Stimulated activated memory B cell treated with anti-CD40 and anti-IgM and Interleukin-4, amounts not matched to agents 10 μg/mL and 1 μg/mL and 100 μg/mL, for 72 hours (primary cell): ENCODE measurements at regions not wholly inside any gene's neighbourhood (a gene's known extent, or its start where the extent isn't known, plus 50 kb on each side); places are given as distances from the start of the nearest gene placed in this dataset.
"Not testable (repeated sequence)": the region's sequence is repeated elsewhere in the genome, so short reads cannot be mapped to it uniquely, and the experiment has no call there.

Experiments used
- ATAC-seq: fragments of 150-1000 bp; cut with Tn5 transposase; 2 replicates; pipeline ENCODE4 v1.10.0; 2021
- H3K27ac Mint-ChIP-seq: one replicate; pipeline ENCODE4 v1.8.0; 2022; ENCODE audit warnings: mild to moderate bottlenecking, mixed read lengths
- H3K27me3 Mint-ChIP-seq: one replicate; pipeline ENCODE4 v1.8.0; 2022; ENCODE audit warnings: mixed read lengths
- H3K36me3 Mint-ChIP-seq: one replicate; pipeline ENCODE4 v1.8.0; 2022; ENCODE audit warnings: mixed read lengths
- H3K4me1 Mint-ChIP-seq: one replicate; pipeline ENCODE4 v1.8.0; 2022; ENCODE audit warnings: mixed read lengths
- H3K4me3 Mint-ChIP-seq: one replicate; pipeline ENCODE4 v1.8.0; 2022; ENCODE audit warnings: mild to moderate bottlenecking, moderate library complexity, mixed read lengths
- H3K9me3 Mint-ChIP-seq: one replicate; pipeline ENCODE4 v1.8.0; 2022; ENCODE audit warnings: mixed read lengths

DNA sequence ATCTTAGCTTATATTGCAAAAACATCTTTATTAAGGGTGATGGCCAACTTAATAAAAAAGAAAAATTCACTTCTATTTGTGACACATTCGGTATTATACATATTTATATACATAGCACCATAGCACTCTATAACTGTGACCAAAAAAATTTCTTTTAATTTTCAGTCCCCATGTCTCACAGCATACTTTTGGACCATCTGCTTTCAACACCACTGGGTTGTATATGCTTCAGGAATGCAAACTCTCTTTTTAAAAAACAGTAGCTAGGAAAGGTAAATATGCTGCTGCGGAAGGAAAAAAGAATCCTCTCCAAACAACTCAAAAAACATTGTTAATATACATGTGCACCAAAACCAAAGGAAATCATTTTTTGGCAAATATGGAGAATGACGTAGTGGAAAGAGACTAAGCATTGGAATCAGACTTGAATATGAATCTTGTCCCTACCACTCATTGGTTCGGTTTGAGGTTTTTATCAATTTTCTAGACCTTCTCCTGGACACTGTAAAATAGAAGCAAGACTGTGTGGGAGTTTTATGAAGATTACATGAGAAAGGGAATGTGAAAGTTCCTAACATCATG, 227.9 kb downstream of the BLID start:
- peaks cover 7% of the 10 kb centered on the region for H3K4me1 Mint-ChIP-seq
- no peaks in the 10 kb centered on the region for H3K36me3 Mint-ChIP-seq
- no peaks in the 10 kb centered on the region for H3K27me3 Mint-ChIP-seq
- H3K9me3 Mint-ChIP-seq: no peaks in the 10 kb centered on the region
- H3K4me3 Mint-ChIP-seq: no peak overlapping the region
- no peak overlapping the region for H3K27ac Mint-ChIP-seq
- no peak for ATAC-seq

DNA sequence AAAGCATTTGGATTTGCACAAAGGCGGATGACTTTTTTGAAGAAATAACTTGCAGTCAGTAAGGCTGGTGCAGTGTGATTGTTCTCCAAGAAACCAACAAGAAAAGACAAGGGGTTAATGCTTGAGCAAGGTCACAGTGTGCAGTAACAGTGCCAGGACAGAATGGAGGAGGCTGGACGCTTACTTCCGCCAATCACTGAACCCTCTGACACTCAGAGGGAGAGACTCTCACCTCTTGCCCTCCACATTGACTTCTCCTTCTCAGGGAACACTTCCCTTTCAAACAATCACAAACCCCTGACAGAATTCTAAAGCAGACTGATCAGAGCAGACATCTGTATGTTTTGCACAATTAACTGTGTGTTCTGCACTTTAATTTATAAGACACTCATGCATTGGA, 228.4 kb downstream of the BLID start:
- Mint-ChIP-seq H3K9me3 (no peaks in the 10 kb centered on the region), H3K4me1 (peaks cover 7% of the 10 kb centered on the region), H3K27ac (no peak overlapping the region), H3K27me3 (no peaks in the 10 kb centered on the region), H3K36me3 (no peaks in the 10 kb centered on the region), H3K4me3 (no peak overlapping the region)
- ATAC-seq: no peak

DNA sequence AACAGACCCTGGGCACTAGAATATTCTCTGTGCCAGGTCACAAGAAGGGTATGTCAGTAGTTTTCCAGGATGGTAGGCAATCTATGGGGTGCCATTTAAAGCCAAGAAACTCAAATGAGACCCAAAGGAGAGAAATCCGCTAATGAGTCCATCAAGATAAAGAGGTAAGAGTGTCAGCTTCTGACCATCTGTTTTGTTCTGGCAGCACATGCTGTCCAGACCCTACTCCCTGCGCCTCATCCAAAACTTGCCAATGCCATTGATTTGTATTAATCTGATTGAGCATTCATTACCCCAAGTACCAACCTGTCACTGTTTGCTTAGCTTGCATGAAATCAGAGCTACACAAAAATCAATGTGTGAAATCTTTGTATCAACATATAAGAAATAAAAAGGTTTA, 229.0 kb downstream of the BLID start:
- no peaks in the 10 kb centered on the region for H3K9me3 Mint-ChIP-seq
- H3K4me3 Mint-ChIP-seq: no peak overlapping the region
- ATAC-seq: no peak
- H3K27ac Mint-ChIP-seq: no peak overlapping the region
- no peaks in the 10 kb centered on the region for H3K36me3 Mint-ChIP-seq
- peaks cover 7% of the 10 kb centered on the region for H3K4me1 Mint-ChIP-seq
- H3K27me3 Mint-ChIP-seq: no peaks in the 10 kb centered on the region

DNA sequence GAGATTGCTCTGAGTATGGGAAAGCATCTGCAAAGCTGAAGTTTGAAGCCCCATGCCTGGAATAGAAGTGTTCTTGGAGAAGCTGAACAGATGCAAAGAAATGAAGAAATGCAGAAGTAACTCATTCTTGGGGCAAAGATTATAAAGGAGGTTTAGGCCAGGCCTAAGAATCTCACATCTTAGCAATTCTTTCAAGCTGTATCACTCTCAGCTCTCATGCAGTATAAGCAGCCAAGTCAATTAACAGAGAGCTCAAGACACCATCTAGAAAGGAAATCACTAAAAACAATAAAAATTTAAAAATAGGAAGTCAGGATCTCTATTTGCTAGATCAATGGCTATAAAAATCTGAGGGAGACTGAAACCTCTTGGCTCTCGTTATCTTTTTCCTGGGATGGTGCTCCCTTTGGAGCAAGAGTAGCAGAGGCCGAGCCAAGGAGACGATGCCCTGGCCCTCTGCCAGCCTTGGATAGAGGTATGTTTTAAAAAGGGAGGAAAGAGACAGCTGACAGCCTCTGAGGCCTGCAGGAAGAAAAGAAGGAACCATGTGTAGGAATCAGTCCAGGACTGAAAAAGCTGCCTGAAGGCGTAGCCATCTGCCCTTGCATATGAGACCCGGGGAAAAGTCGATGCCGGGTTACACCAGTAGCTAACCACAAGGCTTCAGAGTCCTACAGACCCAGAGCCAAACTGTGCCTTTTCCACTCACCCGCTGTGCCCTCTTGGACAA, 229.8 kb downstream of the BLID start:
- H3K4me1 Mint-ChIP-seq: peaks cover 2% of the 10 kb centered on the region
- H3K4me3 Mint-ChIP-seq: no peak overlapping the region
- ATAC-seq: no peak
- no peaks in the 10 kb centered on the region for H3K9me3 Mint-ChIP-seq
- H3K27me3 Mint-ChIP-seq: no peaks in the 10 kb centered on the region
- H3K36me3 Mint-ChIP-seq: no peaks in the 10 kb centered on the region
- no peak overlapping the region for H3K27ac Mint-ChIP-seq

DNA sequence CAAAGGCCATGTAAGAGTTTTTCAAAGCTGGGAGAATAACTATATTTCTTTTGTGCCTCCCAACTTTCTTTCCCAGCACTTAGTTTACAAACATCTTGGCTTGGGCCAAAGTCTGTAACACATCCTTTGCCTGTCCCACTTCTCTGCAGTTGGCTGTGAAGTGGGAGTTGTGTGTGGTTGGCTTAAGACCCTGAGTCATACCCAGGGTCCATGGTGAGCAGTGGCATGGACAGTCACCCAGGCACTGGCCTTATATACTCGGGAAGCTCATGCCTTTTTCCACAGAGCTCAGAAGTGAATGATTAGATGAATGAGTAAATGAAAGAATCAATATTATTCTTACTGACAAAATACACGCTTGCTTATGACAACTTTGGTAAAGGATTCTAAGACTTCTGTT, 231.4 kb downstream of the BLID start:
- Mint-ChIP-seq H3K4me3 (no peak overlapping the region), H3K27ac (no peak overlapping the region), H3K4me1 (no peaks in the 10 kb centered on the region), H3K36me3 (no peaks in the 10 kb centered on the region), H3K27me3 (no peaks in the 10 kb centered on the region), H3K9me3 (no peaks in the 10 kb centered on the region)
- no peak for ATAC-seq

DNA sequence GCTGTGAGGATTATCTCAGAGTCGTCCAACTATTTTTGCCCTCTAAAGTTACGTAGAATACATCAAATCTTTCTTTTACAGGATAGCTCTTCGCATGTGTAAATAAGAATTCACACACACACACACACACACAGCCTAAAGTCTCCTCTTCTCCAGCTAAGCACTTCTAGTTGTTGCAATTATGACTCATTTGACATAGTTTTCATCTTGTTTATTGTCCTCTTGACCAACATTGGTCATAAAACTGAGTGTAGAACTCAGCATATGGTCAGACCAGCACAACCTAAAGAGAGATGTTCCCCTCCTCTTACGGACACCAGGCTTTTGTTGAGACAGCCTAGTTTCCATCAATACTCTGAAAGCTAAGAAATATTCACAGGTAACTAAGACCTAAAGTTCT, 234.2 kb downstream of the BLID start:
- peaks cover 7% of the 10 kb centered on the region for H3K27me3 Mint-ChIP-seq
- no peak overlapping the region for H3K27ac Mint-ChIP-seq
- no peak overlapping the region for H3K4me3 Mint-ChIP-seq
- no peaks in the 10 kb centered on the region for H3K36me3 Mint-ChIP-seq
- ATAC-seq: no peak
- H3K9me3 Mint-ChIP-seq: no peaks in the 10 kb centered on the region
- H3K4me1 Mint-ChIP-seq: no peaks in the 10 kb centered on the region

DNA sequence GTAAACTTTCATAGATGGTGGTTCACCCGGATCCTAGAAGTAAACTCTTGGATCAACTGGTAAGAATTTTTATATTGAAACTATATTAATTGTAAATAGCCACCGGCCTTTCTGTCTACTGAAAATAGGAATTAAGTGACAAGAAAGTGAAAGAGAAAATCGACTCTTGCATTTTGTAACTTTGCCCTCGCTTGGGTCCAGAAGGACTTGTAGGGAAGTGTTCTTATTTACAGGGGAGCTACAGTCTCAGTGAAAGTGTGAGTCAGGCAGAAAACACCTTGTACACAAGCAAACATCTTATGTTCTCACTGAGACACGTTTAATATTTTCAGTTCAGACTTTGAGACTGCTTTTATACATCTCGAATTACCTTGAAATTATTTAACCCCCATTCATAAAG, 238.9 kb downstream of the BLID start:
- Mint-ChIP-seq H3K27me3 (peaks cover 7% of the 10 kb centered on the region), H3K4me3 (no peak overlapping the region), H3K4me1 (no peaks in the 10 kb centered on the region), H3K36me3 (no peaks in the 10 kb centered on the region), H3K9me3 (no peaks in the 10 kb centered on the region), H3K27ac (no peak overlapping the region)
- no peak for ATAC-seq

DNA sequence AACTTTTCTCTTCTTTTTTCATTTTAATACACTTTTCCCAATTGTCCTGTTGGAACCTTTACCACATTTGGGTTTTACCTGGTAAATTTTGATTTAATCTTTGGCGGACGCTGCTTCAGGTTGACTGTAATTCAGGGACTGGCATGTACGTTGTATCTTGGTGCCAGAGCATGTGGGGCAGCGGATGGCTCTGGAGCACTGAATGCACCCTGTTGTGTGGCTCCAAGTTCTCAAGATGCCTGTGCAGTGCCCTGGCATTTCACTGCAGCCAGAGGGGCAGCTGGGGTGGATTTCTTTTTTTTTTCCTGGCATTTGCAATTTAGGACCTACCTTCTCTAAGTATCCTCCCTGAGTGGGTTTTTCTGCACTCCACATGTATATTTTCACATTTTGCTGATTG, 242.2 kb downstream of the BLID start:
- Mint-ChIP-seq H3K9me3 (no peaks in the 10 kb centered on the region), H3K27me3 (peaks cover 5% of the 10 kb centered on the region), H3K4me3 (no peak overlapping the region), H3K4me1 (no peaks in the 10 kb centered on the region), H3K36me3 (no peaks in the 10 kb centered on the region), H3K27ac (no peak overlapping the region)
- no peak for ATAC-seq

DNA sequence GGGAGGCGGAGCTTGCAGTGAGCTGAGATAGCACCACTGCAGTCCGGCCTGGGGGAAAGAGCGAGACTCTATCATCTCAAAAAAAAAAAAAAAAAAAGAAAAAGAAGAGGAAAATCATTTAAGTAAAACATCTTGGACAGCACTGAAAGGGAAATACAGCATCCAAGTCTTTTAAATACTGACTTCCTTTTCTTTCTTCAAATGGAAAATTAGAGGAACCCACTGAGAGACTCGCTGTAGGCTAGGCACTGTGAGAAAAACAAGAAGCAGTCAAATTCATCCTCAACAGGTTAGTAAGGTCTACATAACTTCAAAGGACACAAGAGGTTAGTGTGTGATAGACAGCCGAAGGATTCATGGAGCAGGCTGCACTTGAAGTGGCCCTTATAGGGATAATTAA, 243.7 kb downstream of the BLID start:
- no peaks in the 10 kb centered on the region for H3K9me3 Mint-ChIP-seq
- no peak overlapping the region for H3K27ac Mint-ChIP-seq
- H3K4me3 Mint-ChIP-seq: no peak overlapping the region
- H3K4me1 Mint-ChIP-seq: no peaks in the 10 kb centered on the region
- H3K27me3 Mint-ChIP-seq: no peaks in the 10 kb centered on the region
- ATAC-seq: no peak
- H3K36me3 Mint-ChIP-seq: no peaks in the 10 kb centered on the region

DNA sequence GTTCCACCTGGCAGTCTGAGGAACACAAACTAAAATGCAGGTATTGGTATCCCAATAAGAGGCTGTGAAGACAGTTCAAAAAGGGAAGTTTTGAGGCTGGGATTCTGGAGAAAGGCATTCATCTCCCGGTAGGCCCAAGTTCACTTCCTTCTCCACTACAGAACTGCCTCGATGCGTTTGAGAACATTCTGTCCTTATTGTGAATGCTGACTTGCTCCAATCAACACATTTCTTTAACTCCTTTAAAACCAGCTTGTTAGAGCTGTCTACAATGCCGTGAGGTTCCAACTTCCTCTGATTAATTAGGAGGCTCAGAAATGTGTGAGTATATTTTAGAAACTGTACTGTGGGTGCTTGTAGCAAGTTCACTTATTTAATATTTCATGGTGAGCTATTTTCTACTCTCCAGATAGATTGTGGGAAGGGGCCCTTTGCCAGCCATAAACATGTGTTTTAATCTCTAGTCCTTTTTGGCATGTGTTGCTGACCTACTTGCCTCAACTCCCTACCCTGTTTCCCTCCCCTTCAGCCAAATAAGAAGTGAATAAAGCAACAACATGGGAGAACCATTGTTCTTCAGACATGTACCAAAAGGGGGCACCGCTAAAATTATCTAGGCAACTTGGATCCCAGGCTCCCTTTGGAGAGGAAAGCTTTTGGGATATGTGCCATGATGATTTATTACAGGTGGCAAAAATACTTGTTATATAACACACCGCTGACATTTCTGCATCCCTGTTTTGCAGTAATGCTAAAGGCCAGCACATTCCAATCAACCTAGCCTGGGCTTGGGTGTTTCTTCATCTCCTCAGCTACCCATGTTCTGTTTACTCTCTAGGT, 245.6 kb downstream of the BLID start:
- H3K36me3 Mint-ChIP-seq: no peaks in the 10 kb centered on the region
- no peak overlapping the region for H3K27ac Mint-ChIP-seq
- no peak overlapping the region for H3K4me3 Mint-ChIP-seq
- ATAC-seq: no peak
- H3K4me1 Mint-ChIP-seq: no peaks in the 10 kb centered on the region
- no peaks in the 10 kb centered on the region for H3K9me3 Mint-ChIP-seq
- no peaks in the 10 kb centered on the region for H3K27me3 Mint-ChIP-seq

DNA sequence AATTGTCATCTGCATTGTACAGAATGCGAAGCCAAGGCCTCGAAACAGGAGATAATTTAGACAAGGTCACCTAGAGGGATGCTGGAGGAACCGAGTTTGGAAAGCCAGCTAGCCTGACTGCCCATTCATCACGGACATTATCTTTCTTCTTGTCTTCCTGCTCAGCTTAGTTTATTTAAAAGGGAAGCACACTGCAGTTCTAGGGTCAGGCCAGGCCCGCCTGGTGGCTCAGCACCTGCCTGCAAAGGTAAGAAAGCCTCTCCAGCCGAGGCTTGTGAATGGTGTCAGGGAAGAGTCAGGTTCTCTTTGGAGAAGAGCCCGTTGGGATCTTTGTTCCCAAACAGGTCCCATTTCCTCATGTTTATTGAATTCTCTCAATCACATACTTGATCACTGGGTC, 246.5 kb downstream of the BLID start:
- Mint-ChIP-seq H3K27me3 (no peaks in the 10 kb centered on the region), H3K9me3 (no peaks in the 10 kb centered on the region), H3K4me1 (no peaks in the 10 kb centered on the region), H3K4me3 (no peak overlapping the region), H3K27ac (no peak overlapping the region), H3K36me3 (no peaks in the 10 kb centered on the region)
- no peak for ATAC-seq

DNA sequence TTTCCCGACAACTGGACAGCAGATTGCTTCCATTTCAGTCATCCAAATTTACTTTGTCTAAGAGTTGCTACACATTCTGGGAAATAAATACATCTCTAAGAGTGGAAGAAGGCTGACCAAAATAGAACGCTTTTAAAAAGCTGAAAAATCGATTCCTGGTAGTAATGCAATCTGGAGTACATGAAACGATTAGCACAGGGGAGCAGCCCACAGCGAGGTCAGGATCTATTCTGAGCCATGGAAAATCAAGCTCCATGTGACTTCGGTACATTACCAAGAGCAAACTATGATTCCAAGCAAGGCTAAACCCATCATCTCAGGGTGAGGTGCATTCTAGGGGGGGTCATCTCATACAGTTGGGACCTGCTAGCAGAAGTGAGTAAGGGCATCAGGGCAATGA, 249.3 kb downstream of the BLID start:
- Mint-ChIP-seq H3K27ac (no peak overlapping the region), H3K9me3 (peaks cover 6% of the 10 kb centered on the region), H3K36me3 (no peaks in the 10 kb centered on the region), H3K4me1 (no peaks in the 10 kb centered on the region), H3K27me3 (no peaks in the 10 kb centered on the region), H3K4me3 (no peak overlapping the region)
- no peak for ATAC-seq

DNA sequence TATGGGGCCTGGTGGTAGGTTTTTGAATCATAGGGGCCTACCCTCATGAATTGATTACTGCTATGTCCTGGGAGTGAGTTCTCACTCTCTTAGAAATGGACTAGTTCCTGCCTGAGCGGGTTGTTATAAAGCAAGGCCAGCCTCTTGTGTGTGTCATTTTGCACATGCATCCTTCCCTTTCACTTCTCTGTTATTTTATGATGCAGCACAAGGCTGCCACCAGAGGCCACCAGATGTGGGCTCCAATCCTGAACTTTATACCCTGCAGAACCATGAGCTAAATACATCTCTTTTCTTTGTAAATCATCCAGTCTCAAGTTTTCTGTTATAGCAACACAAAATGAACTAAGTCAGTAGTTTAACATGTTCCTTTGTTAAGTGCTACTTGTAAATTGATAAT, 251.4 kb downstream of the BLID start:
- Mint-ChIP-seq H3K36me3 (no peaks in the 10 kb centered on the region), H3K4me3 (no peak overlapping the region), H3K27me3 (no peaks in the 10 kb centered on the region), H3K4me1 (no peaks in the 10 kb centered on the region), H3K9me3 (peaks cover 10% of the 10 kb centered on the region), H3K27ac (no peak overlapping the region)
- ATAC-seq: peak; percentile 31

DNA sequence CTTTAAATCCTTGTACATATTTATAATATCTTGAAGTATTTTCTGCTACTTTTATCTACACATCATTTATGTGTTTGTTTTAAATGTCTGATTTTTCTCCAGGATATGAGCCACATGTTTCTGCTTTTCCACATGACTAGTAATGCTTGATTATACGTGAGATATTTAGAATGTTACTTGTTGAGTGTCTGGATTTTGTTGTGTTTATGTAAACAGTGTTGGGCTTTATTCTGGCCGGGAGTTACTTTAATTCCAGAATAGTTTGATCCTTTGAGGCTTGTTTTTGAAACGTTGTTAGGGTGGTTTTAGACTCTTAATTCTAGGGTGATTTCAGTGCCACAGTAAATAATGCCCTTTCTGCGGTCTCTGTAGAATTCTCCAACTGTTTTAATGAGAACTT, 252.9 kb downstream of the BLID start:
- H3K4me3 Mint-ChIP-seq: no peak overlapping the region
- no peak overlapping the region for H3K27ac Mint-ChIP-seq
- H3K36me3 Mint-ChIP-seq: no peaks in the 10 kb centered on the region
- H3K4me1 Mint-ChIP-seq: no peaks in the 10 kb centered on the region
- H3K9me3 Mint-ChIP-seq: peaks cover 10% of the 10 kb centered on the region
- ATAC-seq: no peak
- no peaks in the 10 kb centered on the region for H3K27me3 Mint-ChIP-seq

DNA sequence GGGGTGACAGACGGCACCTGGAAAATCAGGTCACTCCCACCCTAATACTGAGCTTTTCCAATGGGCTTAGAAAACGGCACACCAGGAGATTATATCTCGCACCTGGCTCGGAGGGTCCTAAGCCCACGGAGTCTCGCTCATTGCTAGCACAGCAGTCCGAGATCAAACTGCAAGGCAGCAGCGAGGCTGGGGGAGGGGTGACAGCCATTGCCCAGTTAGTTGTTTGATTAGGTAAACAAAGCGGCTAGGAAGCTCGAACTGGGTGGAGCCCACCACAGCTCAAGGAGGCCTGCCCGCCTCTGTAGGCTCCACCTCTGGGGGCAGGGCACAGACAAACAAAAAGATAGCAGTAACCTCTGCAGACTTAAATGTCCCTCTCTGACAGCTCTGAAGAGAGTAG, 260.9 kb downstream of the BLID start:
- H3K27ac Mint-ChIP-seq, ATAC-seq, H3K4me3 Mint-ChIP-seq, H3K4me1 Mint-ChIP-seq, H3K27me3 Mint-ChIP-seq, H3K9me3 Mint-ChIP-seq, H3K36me3 Mint-ChIP-seq: not testable (repeated sequence)

DNA sequence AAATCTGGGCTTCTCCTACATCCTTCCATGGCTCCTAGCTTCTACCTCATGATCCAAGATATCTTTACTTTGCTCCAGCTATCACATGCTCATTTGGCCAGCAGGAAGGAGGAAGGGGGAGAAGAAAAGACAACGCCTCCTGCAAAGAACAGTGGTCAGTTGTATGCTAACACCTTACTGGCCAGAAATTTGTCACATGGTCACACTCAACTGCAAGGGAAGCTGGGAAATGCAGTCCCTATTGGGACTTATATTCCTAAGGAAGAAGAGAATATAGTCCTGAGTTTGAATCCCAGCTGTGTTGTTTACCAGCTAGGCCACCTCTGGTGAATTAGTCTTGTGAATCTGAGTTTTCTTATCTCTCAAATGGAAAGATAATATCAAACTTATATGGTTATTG, 272.0 kb downstream of the BLID start:
- ATAC-seq: no peak
- Mint-ChIP-seq H3K4me3 (no peak overlapping the region), H3K36me3 (no peaks in the 10 kb centered on the region), H3K27ac (no peak overlapping the region), H3K27me3 (no peaks in the 10 kb centered on the region), H3K4me1 (no peaks in the 10 kb centered on the region), H3K9me3 (peaks cover under 1% of the 10 kb centered on the region)
